HEK293 (cell line): ENCODE measurements at regions not wholly inside any gene's neighbourhood (a gene's known extent, or its start where the extent isn't known, plus 50 kb on each side); places are given as distances from the start of the nearest gene placed in this dataset.

Source experiments
- MEIS1 ChIP-seq: sonication (generic); formaldehyde crosslinking; IDR thresholded peaks from 2 replicates; pipeline ENCODE4 v1.8.1; 2022; ENCODE audit warnings: missing genetic modification reagents, mild to moderate bottlenecking, borderline replicate concordance
- TCF7L2 ChIP-seq: IDR thresholded peaks from 2 replicates; pipeline ENCODE4 v1.6.1; 2011; ENCODE audit warnings: low read depth, mild to moderate bottlenecking, inconsistent platforms, low read length, moderate library complexity, borderline replicate concordance
- TSHZ1 ChIP-seq: fragments of 450-650 bp; formaldehyde crosslinking; IDR thresholded peaks from 2 replicates; pipeline ENCODE4 v1.5.1; 2016; ENCODE audit warnings: missing biosample characterization, missing genetic modification characterization, borderline replicate concordance
- ZBTB10 ChIP-seq: fragments of 450-650 bp; formaldehyde crosslinking; IDR thresholded peaks from 2 replicates; pipeline ENCODE4 v1.5.1; 2016; ENCODE audit warnings: missing biosample characterization, missing genetic modification characterization
- ZFP41 ChIP-seq: fragments of 450-650 bp; formaldehyde crosslinking; IDR thresholded peaks from 2 replicates; pipeline ENCODE4 v1.5.1; 2016; ENCODE audit warnings: missing biosample characterization, missing genetic modification characterization, borderline replicate concordance
- ZNF266 ChIP-seq: fragments of 450-650 bp; formaldehyde crosslinking; IDR thresholded peaks from 2 replicates; pipeline ENCODE4 v1.5.1; 2016; ENCODE audit warnings: missing biosample characterization, missing genetic modification characterization, low read depth
- ZNF776 ChIP-seq: fragments of 450-650 bp; formaldehyde crosslinking; IDR thresholded peaks from 2 replicates; pipeline ENCODE4 v1.5.0; 2017; ENCODE audit warnings: missing biosample characterization, missing genetic modification characterization, borderline replicate concordance
- TF ChIP-seq, protein P1 (sequence below): fragments of 450-650 bp; formaldehyde crosslinking; IDR thresholded peaks from 2 replicates; pipeline ENCODE4 v1.5.1; 2016; ENCODE audit warnings: missing biosample characterization, missing genetic modification characterization
- TF ChIP-seq, protein P2 (sequence below): fragments of 450-650 bp; formaldehyde crosslinking; IDR thresholded peaks from 2 replicates; pipeline ENCODE4 v1.5.1; 2016; ENCODE audit warnings: missing biosample characterization, missing genetic modification characterization

GRCh38 chr6:1477432-1478090 lies 88.2 kb downstream of the FOXF2 start:
- TF ChIP-seq ZNF266 (tag by site-specific recombination) = no peak
- TF ChIP-seq ZFP41 (tag by site-specific recombination) = no peak
- TF ChIP-seq, protein P1, sequence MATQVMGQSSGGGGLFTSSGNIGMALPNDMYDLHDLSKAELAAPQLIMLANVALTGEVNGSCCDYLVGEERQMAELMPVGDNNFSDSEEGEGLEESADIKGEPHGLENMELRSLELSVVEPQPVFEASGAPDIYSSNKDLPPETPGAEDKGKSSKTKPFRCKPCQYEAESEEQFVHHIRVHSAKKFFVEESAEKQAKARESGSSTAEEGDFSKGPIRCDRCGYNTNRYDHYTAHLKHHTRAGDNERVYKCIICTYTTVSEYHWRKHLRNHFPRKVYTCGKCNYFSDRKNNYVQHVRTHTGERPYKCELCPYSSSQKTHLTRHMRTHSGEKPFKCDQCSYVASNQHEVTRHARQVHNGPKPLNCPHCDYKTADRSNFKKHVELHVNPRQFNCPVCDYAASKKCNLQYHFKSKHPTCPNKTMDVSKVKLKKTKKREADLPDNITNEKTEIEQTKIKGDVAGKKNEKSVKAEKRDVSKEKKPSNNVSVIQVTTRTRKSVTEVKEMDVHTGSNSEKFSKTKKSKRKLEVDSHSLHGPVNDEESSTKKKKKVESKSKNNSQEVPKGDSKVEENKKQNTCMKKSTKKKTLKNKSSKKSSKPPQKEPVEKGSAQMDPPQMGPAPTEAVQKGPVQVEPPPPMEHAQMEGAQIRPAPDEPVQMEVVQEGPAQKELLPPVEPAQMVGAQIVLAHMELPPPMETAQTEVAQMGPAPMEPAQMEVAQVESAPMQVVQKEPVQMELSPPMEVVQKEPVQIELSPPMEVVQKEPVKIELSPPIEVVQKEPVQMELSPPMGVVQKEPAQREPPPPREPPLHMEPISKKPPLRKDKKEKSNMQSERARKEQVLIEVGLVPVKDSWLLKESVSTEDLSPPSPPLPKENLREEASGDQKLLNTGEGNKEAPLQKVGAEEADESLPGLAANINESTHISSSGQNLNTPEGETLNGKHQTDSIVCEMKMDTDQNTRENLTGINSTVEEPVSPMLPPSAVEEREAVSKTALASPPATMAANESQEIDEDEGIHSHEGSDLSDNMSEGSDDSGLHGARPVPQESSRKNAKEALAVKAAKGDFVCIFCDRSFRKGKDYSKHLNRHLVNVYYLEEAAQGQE (tag by site-specific recombination) = no peak
- TF ChIP-seq TCF7L2 = no peak
- no peak for TF ChIP-seq TSHZ1
- no peak for TF ChIP-seq ZBTB10 (tag by site-specific recombination)
- no peak for TF ChIP-seq MEIS1 (CRISPR knock-in tag)
- TF ChIP-seq ZNF776 (tag by site-specific recombination) = no peak
- TF ChIP-seq, protein P2, sequence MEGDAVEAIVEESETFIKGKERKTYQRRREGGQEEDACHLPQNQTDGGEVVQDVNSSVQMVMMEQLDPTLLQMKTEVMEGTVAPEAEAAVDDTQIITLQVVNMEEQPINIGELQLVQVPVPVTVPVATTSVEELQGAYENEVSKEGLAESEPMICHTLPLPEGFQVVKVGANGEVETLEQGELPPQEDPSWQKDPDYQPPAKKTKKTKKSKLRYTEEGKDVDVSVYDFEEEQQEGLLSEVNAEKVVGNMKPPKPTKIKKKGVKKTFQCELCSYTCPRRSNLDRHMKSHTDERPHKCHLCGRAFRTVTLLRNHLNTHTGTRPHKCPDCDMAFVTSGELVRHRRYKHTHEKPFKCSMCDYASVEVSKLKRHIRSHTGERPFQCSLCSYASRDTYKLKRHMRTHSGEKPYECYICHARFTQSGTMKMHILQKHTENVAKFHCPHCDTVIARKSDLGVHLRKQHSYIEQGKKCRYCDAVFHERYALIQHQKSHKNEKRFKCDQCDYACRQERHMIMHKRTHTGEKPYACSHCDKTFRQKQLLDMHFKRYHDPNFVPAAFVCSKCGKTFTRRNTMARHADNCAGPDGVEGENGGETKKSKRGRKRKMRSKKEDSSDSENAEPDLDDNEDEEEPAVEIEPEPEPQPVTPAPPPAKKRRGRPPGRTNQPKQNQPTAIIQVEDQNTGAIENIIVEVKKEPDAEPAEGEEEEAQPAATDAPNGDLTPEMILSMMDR (tag by site-specific recombination) = no peak
